HL-60 (cell line): ENCODE measurements at regions not wholly inside any gene's neighbourhood (a gene's known extent, or its start where the extent isn't known, plus 50 kb on each side); places are given as distances from the start of the nearest gene placed in this dataset.

Source experiments
- CTCF ChIP-seq: IDR thresholded peaks from one replicate; pipeline ENCODE4 v1.5.1; 2011; ENCODE audit warnings: low read length, control low read depth, inconsistent platforms; ENCODE audit not compliant: insufficient read depth
- GABPA ChIP-seq: IDR thresholded peaks from 2 replicates; pipeline ENCODE4 v1.6.1; 2012; ENCODE audit warnings: low read depth
- POLR2AphosphoS5 ChIP-seq: IDR thresholded peaks from 2 replicates; pipeline ENCODE4 v1.6.1; 2012; ENCODE audit warnings: low read depth
- REST ChIP-seq: IDR thresholded peaks from 2 replicates; pipeline ENCODE4 v1.6.1; 2012; ENCODE audit warnings: low read depth; ENCODE audit not compliant: insufficient replicate concordance

GRCh38 chr13:109608059-109608458, 178.3 kb downstream of the IRS2 start:
- TF ChIP-seq POLR2AphosphoS5: no peak
- TF ChIP-seq CTCF: no peak
- TF ChIP-seq GABPA: no peak
- TF ChIP-seq REST: no peak
